ENCODE measurements at regions not wholly inside any gene's neighbourhood (a gene's known extent, or its start where the extent isn't known, plus 50 kb on each side); places are given as distances from the start of the nearest gene placed in this dataset.

DNA sequence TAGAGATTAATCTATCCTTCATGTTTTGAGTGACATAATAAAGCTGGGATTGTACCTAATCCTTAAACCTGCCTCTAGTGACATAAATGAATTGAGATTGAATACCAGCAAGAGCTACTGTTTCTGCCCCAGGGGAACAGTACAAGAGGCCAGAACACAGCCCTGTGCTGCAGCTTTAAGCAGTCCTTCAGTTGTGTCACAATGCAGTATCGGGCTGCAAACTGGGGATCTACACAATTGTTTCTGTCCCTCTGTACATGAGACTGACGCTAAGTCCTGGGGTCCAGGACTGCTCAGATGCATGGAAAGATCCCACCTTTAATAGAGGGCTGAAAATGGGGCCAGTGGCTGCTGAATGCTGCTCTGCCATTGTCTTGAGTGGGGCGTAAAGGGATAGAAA is 87.5 kb downstream of the MINAR1 start:
- TF ChIP-seq HNF4G (IDR thresholded peaks at IDR 0.05) (no peak), GABPA (IDR thresholded peaks at IDR 0.05 in 1 of 2, conservative IDR thresholded peaks at IDR 0.05 in 1 of 2) (no peak), NR2F2 (IDR thresholded peaks at IDR 0.05) (no peak), YY1 (IDR thresholded peaks at IDR 0.05) (no peak), EGR1 (IDR thresholded peaks at IDR 0.05; ENCODE audit: low read depth in 2 of 2) (no peak), RAD21 (IDR thresholded peaks at IDR 0.05) (no peak)
- TF ChIP-seq, protein P1, sequence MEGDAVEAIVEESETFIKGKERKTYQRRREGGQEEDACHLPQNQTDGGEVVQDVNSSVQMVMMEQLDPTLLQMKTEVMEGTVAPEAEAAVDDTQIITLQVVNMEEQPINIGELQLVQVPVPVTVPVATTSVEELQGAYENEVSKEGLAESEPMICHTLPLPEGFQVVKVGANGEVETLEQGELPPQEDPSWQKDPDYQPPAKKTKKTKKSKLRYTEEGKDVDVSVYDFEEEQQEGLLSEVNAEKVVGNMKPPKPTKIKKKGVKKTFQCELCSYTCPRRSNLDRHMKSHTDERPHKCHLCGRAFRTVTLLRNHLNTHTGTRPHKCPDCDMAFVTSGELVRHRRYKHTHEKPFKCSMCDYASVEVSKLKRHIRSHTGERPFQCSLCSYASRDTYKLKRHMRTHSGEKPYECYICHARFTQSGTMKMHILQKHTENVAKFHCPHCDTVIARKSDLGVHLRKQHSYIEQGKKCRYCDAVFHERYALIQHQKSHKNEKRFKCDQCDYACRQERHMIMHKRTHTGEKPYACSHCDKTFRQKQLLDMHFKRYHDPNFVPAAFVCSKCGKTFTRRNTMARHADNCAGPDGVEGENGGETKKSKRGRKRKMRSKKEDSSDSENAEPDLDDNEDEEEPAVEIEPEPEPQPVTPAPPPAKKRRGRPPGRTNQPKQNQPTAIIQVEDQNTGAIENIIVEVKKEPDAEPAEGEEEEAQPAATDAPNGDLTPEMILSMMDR (IDR thresholded peaks at IDR 0.05; ENCODE audit: low read depth, low read length, missing input control), result no peak
- TF ChIP-seq, protein P2, sequence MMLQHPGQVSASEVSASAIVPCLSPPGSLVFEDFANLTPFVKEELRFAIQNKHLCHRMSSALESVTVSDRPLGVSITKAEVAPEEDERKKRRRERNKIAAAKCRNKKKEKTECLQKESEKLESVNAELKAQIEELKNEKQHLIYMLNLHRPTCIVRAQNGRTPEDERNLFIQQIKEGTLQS (IDR thresholded peaks at IDR 0.05), result no peak

All from liver (tissue), 3 donors.